MG63 (cell line): ENCODE measurements at regions not wholly inside any gene's neighbourhood (a gene's known extent, or its start where the extent isn't known, plus 50 kb on each side); places are given as distances from the start of the nearest gene placed in this dataset.

Experiments used
- DNase-seq: peaks from one replicate; pipeline ENCODE4 v3.0.0-alpha.2; 2020
- H3K27me3 ChIP-seq: fragments of 250-450 bp; sonication (Bioruptor Pico); 2 replicates; pipeline ENCODE4 v1.5.1; 2020; ENCODE audit warnings: mild to moderate bottlenecking, moderate library complexity
- H3K36me3 ChIP-seq: fragments of 250-450 bp; sonication (Bioruptor Pico); 2 replicates; pipeline ENCODE4 v1.5.1; 2020; ENCODE audit warnings: mild to moderate bottlenecking, moderate library complexity
- H3K4me3 ChIP-seq: fragments of 250-450 bp; sonication (Bioruptor Pico); 2 replicates; pipeline ENCODE4 v1.5.1; 2020; ENCODE audit warnings: mild to moderate bottlenecking, moderate library complexity
- H3K9me3 ChIP-seq: fragments of 250-450 bp; sonication (Bioruptor Pico); 2 replicates; pipeline ENCODE4 v1.5.1; 2020; ENCODE audit warnings: mild to moderate bottlenecking, moderate library complexity

GRCh38 chr6:6704103-6705060, 115.9 kb downstream of the LY86 start:
- no peak for DNase-seq
- H3K9me3 ChIP-seq, result no peaks in the 10 kb centered on the region
- no peaks in the 10 kb centered on the region for H3K36me3 ChIP-seq
- no peaks in the 10 kb centered on the region for H3K27me3 ChIP-seq
- no peak overlapping the region for H3K4me3 ChIP-seq

- Histone ChIP-seq H3K27me3 (no peaks in the 10 kb centered on the region), H3K36me3 (no peaks in the 10 kb centered on the region), H3K4me3 (no peak overlapping the region), H3K9me3 (no peaks in the 10 kb centered on the region)
- DNase-seq, result no peak
Measured at GRCh38 chr6:6705061-6705425, 116.5 kb downstream of the LY86 start.

- no peaks in the 10 kb centered on the region for H3K9me3 ChIP-seq
- DNase-seq, result no peak
- no peaks in the 10 kb centered on the region for H3K27me3 ChIP-seq
- H3K36me3 ChIP-seq, result no peaks in the 10 kb centered on the region
- H3K4me3 ChIP-seq, result no peak overlapping the region
Measured at GRCh38 chr6:6705915-6706675, 117.6 kb downstream of the LY86 start.

GRCh38 chr6:6707143-6707542, 118.6 kb downstream of the LY86 start:
- Histone ChIP-seq H3K9me3 (no peaks in the 10 kb centered on the region), H3K4me3 (no peak overlapping the region)
- no peak for DNase-seq

DNA sequence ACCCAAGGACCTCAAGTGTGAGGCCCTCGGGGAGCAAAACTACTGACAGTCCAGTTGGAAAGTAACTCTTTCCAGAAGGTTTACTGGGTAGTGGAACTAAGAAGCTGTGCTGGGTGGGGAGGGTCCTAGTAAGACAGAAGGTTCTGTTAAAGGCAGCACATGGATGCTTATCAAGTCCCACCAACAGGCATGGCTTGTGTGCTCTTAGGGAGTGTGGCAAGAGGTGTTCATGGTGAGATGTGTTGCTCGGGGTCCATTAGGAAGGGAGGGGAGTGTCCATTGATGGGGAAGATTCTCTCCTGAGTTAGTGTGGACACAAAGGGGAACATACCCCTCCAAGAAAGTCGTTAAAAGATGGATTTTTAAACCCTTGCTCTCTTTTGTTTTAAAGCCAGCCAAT, 120.6 kb downstream of the LY86 start:
- no peak for DNase-seq
- Histone ChIP-seq H3K27me3 (no peaks in the 10 kb centered on the region), H3K9me3 (no peaks in the 10 kb centered on the region), H3K36me3 (no peaks in the 10 kb centered on the region), H3K4me3 (no peak overlapping the region)

More at GRCh38 chr6:6707143-6707542, 118.6 kb downstream of the LY86 start:
- Histone ChIP-seq H3K36me3 (no peaks in the 10 kb centered on the region), H3K27me3 (no peaks in the 10 kb centered on the region)

- Histone ChIP-seq H3K27me3 (no peaks in the 10 kb centered on the region), H3K4me3 (no peak overlapping the region), H3K36me3 (no peaks in the 10 kb centered on the region), H3K9me3 (no peaks in the 10 kb centered on the region)
- no peak for DNase-seq
Measured at GRCh38 chr6:6711031-6711785, 122.7 kb downstream of the LY86 start.

DNA sequence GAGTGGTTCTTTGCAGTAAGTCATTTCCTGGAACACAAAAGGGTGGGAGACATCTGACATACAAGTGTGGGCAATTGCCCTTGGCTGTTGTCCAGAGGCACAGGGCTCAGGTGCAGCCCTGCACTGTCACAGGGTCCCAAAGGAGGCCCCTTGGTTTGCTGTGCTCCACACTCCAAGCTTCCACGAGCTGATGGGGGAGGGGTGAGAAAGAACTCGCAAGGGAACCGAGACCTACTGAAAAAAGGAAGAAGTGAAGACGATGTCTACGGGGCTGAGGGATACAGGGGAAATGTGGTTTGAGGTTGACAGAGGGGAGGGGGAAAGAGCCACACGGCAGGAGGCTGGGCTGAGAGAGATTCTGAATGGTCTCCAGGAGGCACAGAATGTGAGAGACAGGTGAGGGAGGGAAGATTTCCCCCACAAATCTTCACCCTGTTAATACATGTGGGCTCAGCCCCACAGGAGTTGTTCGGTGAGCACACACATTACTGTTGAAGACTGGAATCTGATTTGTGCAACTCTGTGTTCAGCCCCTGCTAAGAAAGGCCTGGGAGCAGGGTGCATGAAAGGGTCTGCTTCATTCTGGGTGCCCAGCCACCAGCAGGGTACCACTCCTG, 123.4 kb downstream of the LY86 start:
- no peak for DNase-seq
- H3K4me3 ChIP-seq, result no peak overlapping the region
- no peaks in the 10 kb centered on the region for H3K36me3 ChIP-seq
- H3K27me3 ChIP-seq, result no peaks in the 10 kb centered on the region
- no peaks in the 10 kb centered on the region for H3K9me3 ChIP-seq

DNA sequence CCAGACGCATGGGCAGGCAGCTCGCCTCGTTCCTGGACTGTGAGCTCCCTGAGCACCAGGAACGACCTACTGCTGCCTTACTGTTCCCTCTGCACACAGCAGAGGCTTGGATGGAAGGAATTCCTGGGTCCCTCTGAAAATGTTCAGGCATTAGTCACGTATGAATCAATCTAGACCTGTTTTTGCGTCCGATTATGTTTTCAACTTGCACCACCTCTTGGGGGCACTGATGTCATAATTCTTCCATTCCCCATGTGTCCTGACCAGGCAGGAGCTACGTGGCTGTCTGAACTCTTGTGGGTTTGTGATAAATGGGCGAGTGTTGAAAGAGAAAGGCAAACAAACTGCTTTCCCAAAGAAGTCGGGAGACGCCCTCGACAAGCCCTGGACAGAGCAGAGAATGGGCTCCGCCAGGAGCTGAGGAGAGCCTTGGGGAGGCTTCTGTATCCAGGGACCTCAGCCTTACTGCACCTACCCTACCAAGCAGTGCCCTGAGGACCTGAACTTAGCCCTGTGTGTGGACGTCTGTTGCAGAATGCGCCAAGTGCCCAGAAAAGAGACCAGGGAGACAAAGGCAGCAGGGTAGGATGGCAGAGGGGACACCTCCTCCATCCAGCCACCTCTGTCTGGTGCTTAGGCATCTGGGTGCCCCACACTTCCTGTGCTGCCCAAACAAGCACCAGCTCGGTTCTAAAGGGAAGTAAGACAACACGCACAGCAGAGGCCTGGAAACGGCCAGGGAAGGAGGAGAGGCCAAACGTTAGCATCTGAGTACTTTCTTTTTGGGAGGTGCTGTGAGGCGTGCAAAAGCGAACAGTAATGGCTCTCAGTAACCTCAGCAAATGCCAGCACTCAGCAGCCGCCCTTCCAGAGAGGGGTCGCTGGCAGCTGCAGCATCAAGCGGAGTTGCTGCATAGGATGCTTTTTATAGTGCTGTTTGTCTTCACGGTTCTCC, 124.2 kb downstream of the LY86 start:
- Histone ChIP-seq H3K9me3 (no peaks in the 10 kb centered on the region), H3K36me3 (no peaks in the 10 kb centered on the region), H3K27me3 (no peaks in the 10 kb centered on the region), H3K4me3 (no peak overlapping the region)
- DNase-seq, result no peak

DNA sequence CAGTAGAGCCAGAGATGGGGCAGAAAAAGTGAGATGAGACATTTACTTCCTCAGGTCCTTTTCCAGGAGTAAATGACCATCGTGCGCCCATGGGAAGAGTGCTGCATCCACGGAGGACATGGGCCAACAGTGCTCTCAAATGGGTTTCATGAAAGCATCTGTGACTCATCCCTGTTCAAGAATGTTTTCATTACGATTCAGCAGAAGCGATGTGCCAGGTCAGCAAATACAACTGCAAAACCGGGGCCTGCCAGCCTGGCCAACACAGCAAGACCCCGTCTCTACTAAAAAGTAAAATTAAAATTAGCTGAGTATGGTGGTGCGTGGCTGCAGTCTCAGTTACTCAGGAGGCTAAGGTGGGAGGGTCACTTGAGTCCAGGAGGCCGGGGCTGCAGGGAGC, 125.1 kb downstream of the LY86 start:
- Histone ChIP-seq H3K9me3 (no peaks in the 10 kb centered on the region), H3K27me3 (no peaks in the 10 kb centered on the region), H3K4me3 (no peak overlapping the region), H3K36me3 (no peaks in the 10 kb centered on the region)
- DNase-seq, result peak; percentile 60

DNA sequence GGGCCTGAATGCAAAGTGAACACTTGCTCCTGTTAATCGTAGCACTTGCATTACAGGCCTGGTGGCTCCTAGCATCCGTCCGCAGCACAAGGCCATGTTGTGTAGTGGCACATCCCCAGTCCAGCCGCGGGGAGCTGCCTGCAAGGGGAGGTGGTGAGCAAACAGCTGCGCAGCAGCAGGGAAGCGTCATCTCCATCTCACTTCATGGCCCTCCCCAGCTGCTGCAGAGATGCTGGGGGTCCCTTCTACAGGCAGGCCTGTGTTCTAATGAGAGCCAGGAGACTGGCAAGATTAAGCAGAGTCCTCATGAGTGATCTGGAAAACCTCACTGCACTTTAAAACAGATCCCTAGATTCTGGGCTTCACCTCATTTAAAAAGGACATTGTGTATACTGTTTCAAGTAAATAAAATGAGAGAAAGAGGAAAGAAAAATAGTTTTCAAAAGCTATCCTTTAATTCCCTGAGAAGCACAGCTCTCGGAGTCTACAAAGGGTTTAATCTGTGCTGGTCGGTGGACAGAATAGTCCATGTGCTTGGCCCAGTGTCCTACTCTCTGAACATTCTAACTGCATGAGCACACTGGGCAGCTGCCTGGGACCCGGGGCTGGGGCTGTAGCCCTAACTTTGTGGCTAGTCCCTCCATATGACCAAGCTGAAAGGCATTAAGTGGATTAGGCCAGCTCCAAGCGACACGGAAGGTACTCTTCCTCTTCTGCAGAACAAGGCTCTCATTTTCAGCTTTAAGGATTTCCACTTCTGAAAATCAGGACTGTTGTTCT, 125.8 kb downstream of the LY86 start:
- DNase-seq, result no peak
- Histone ChIP-seq H3K36me3 (no peaks in the 10 kb centered on the region), H3K9me3 (no peaks in the 10 kb centered on the region), H3K27me3 (no peaks in the 10 kb centered on the region), H3K4me3 (no peak overlapping the region)

GRCh38 chr6:6714953-6715352, 126.4 kb downstream of the LY86 start:
- H3K4me3 ChIP-seq, result no peak overlapping the region
- H3K9me3 ChIP-seq, result no peaks in the 10 kb centered on the region
- H3K36me3 ChIP-seq, result no peaks in the 10 kb centered on the region
- H3K27me3 ChIP-seq, result no peaks in the 10 kb centered on the region
- no peak for DNase-seq

DNA sequence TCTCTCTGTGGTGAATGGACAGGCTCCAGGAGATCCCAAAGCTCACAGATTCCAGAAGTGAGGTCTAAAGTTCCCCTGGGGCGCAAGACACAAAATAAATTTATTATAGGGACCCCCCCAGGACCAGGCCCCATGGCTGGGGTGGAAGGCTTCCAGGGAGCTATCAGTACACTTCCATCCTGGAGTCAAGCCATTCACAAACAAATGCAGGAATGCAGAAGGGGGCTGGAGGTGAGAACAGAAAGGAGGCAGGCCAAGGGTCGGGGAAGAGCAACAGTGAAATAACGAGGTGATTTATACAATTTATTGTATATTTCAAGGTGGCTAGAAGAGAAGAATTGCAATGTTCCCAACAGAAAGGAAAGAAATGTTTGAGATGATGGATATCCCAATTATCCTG, 126.9 kb downstream of the LY86 start:
- Histone ChIP-seq H3K27me3 (no peaks in the 10 kb centered on the region), H3K4me3 (no peak overlapping the region), H3K9me3 (no peaks in the 10 kb centered on the region), H3K36me3 (no peaks in the 10 kb centered on the region)
- no peak for DNase-seq

DNA sequence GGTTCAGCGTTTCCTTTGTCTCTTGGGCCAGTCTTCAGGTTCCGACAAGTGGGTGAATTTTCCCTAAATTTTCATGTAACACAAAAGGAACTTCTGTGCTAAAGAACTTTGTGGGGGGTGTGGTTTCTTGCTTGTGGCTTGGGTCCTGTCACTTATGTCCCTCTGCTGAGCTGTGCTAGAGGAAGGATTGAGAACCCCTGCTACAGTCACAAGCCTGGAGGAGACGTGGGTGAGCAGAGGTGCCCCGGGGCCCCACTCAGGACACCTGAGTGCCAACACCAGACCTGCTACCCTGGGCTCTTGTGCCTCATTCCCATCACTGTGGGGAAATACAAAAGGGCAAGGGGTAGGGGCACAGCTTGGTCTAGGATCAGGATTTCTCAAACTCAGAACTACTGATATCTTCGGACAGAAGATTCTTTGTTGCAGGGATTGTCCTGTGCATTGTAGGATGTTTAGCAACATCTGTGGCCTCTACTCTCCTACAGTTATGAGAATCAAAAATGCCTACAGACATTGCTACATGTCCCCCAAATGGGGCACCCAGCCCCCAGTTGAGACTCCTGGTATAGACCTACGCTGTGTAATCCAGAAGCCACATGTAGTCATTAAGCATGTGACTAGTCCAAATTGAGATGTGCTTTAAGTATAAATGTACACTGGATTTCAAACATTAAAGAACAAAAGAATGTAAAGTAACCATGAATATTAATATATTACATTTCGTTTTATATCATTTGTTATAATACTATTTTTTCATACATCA, 128.7 kb downstream of the LY86 start:
- DNase-seq, result no peak
- Histone ChIP-seq H3K9me3 (no peaks in the 10 kb centered on the region), H3K36me3 (no peaks in the 10 kb centered on the region), H3K4me3 (no peak overlapping the region), H3K27me3 (no peaks in the 10 kb centered on the region)

GRCh38 chr6:6717953-6718352, 129.4 kb downstream of the LY86 start:
- Histone ChIP-seq H3K27me3 (no peaks in the 10 kb centered on the region), H3K36me3 (no peaks in the 10 kb centered on the region), H3K9me3 (no peaks in the 10 kb centered on the region), H3K4me3 (no peak overlapping the region)
- no peak for DNase-seq
